ENCODE measurements at regions not wholly inside any gene's neighbourhood (a gene's known extent, or its start where the extent isn't known, plus 50 kb on each side); places are given as distances from the start of the nearest gene placed in this dataset.

DNA sequence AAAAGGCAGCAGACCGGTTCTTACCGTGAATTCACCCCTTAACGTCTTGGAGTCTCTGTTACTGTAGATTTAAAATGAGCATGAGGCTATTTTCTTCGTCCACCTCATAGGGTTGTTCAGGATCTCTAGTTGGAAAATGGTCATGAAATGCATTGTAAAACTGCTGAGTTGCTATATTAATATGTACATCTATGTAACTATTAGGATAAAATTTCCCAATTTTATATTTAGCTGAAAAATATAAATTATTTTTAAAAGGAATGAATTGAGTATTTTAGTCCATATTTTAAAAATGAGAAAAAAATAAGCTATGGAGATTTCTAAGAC is 272.7 kb downstream of the ALG10B start:
- no peak overlapping the region for H3K27ac ChIP-seq (replicated peaks in 1 of 4)
- H3K4me1 ChIP-seq: no peaks in the 10 kb centered on the region
- TF ChIP-seq, protein P1, sequence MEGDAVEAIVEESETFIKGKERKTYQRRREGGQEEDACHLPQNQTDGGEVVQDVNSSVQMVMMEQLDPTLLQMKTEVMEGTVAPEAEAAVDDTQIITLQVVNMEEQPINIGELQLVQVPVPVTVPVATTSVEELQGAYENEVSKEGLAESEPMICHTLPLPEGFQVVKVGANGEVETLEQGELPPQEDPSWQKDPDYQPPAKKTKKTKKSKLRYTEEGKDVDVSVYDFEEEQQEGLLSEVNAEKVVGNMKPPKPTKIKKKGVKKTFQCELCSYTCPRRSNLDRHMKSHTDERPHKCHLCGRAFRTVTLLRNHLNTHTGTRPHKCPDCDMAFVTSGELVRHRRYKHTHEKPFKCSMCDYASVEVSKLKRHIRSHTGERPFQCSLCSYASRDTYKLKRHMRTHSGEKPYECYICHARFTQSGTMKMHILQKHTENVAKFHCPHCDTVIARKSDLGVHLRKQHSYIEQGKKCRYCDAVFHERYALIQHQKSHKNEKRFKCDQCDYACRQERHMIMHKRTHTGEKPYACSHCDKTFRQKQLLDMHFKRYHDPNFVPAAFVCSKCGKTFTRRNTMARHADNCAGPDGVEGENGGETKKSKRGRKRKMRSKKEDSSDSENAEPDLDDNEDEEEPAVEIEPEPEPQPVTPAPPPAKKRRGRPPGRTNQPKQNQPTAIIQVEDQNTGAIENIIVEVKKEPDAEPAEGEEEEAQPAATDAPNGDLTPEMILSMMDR (IDR thresholded peaks at IDR 0.05): no peak
- TF ChIP-seq POLR2AphosphoS5 (IDR thresholded peaks at IDR 0.05): no peak
- no peak for TF ChIP-seq POLR2A (IDR thresholded peaks at IDR 0.05; ENCODE audit: low read depth)
- no peak for TF ChIP-seq EP300 (IDR thresholded peaks at IDR 0.05)
- no peaks in the 10 kb centered on the region for H3K36me3 ChIP-seq
- no peaks in the 10 kb centered on the region for H3K27me3 ChIP-seq
- intact Hi-C loops (cut with DNase I): no loop called here
- H3K9me3 ChIP-seq: no peaks in the 10 kb centered on the region
- no peak for DNase-seq (ENCODE audit: extremely low spot score)
- WGBS: 75% methylated on average over 4 of the region's 4 CpGs
- no peak overlapping the region for H3K4me3 ChIP-seq

DNA sequence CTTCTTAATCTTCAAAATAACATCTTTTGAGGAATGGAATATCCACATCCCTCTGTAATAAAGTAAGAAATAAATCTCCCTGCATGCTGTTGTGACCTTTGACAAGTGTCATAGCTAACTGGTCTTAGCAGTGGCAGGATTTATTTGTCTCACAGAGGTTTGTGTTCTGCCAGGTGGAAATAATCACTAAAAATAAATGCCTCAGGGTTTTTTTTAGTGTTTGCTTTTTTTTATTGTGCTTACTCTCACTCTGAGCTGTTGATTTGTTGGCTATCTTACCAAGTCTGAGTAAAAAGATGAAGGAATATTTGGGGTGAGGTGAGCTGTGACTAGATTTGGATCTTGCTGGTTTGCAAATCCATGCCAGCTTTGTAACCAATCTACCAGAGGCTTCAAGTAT is 285.4 kb downstream of the ALG10B start:
- no peaks in the 10 kb centered on the region for H3K27me3 ChIP-seq
- TF ChIP-seq, protein P1 (IDR thresholded peaks at IDR 0.05): no peak
- no peak for TF ChIP-seq POLR2A (IDR thresholded peaks at IDR 0.05; ENCODE audit: low read depth)
- TF ChIP-seq POLR2AphosphoS5 (IDR thresholded peaks at IDR 0.05): no peak
- TF ChIP-seq EP300 (IDR thresholded peaks at IDR 0.05): no peak
- no peak overlapping the region for H3K4me3 ChIP-seq
- no peaks in the 10 kb centered on the region for H3K4me1 ChIP-seq
- DNase-seq (ENCODE audit: extremely low spot score): no peak
- H3K27ac ChIP-seq (replicated peaks in 1 of 4): no peak overlapping the region
- peaks cover 0 to 5% (median 0%) of the 10 kb centered on the region in 4 donors for H3K9me3 ChIP-seq
- no peaks in the 10 kb centered on the region for H3K36me3 ChIP-seq
- intact Hi-C loops (cut with DNase I): no loop called here

Small RNA genes lying in the stretch of these regions (small RNA-seq; reads per million reads assigned to genes)
- gene AC087897.1: 0 reads per million in 3 donors

All from esophagus muscularis mucosa (tissue), 4 donors.